ENCODE measurements at regions not wholly inside any gene's neighbourhood (a gene's known extent, or its start where the extent isn't known, plus 50 kb on each side); places are given as distances from the start of the nearest gene placed in this dataset.

DNA sequence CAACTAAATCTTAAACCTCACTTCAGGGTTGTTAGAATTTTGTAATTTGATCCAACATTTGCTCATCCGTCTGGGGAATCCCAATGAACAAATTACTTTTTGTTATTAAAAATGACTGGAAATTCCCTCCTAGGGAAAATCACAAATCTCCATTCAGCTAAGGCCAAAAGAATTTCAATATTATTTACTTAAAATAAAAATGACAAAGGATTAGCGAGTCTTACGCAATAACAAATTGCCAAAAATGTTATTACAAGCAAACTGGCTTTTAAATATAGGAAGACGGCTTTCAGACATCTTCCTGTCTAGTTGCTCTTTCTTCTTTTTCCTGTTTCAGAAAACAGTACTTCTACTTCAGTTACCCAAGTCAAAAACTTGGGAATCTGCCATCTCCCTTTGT lies 92.4 kb upstream of the TSPAN8 start:
- TF ChIP-seq CTCF (IDR thresholded peaks at IDR 0.05; ENCODE audit: insufficient read depth, low read length, missing control alignments) = no peak
- ChIA-PET POLR2A (no interaction called here), CTCF (no interaction called here)
- no peak for DNase-seq (ENCODE audit: low read depth, low spot score)
- no peak overlapping the region for H3K4me3 ChIP-seq (ENCODE audit: low read depth, low read length)

DNA sequence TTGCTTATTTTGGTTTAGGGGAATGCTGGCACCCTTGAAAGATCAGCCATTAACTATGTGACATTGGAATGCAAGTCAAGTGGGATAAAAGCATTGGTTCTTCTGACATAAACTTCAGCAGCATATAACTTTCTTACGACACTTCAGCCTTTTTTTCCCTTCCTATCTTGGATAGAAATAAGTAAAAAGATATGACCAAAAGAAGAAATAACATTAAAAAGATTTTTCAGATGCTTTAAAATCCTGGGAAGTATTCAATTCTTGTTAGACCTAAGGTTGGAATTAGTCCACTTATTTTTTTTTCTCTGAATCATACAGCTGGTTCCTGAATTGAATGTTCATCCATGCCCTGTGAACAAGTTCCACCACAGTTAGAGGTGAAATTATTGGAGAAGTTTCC lies 85.6 kb upstream of the TSPAN8 start:
- H3K4me3 ChIP-seq (ENCODE audit: low read depth, low read length) = no peak overlapping the region
- peak; percentile 38 for DNase-seq (ENCODE audit: low read depth, low spot score)
- ChIA-PET POLR2A (no interaction called here), CTCF (no interaction called here)
- no peak for TF ChIP-seq CTCF (IDR thresholded peaks at IDR 0.05; ENCODE audit: insufficient read depth, low read length, missing control alignments)

- ChIA-PET CTCF (no interaction called here), POLR2A (no interaction called here)
- no peak for DNase-seq (ENCODE audit: low read depth, low spot score)
- no peak for TF ChIP-seq CTCF (IDR thresholded peaks at IDR 0.05; ENCODE audit: insufficient read depth, low read length, missing control alignments)
- no peak overlapping the region for H3K4me3 ChIP-seq (ENCODE audit: low read depth, low read length)
These were observed 84.7 kb upstream of the TSPAN8 start for GRCh38 chr12:71242511-71242910.

GRCh38 chr12:71240946-71241345 lies 83.1 kb upstream of the TSPAN8 start:
- TF ChIP-seq CTCF (IDR thresholded peaks at IDR 0.05; ENCODE audit: insufficient read depth, low read length, missing control alignments) = no peak
- DNase-seq (ENCODE audit: low read depth, low spot score) = no peak
- CTCF ChIA-PET = interaction anchor here (1.0 kb wide), 1 partner anchor 24 kb away, joined by 3 read pairs; no protein-coding TSS in a partner anchor
- POLR2A ChIA-PET = no interaction called here
- no peak overlapping the region for H3K4me3 ChIP-seq (ENCODE audit: low read depth, low read length)

DNA sequence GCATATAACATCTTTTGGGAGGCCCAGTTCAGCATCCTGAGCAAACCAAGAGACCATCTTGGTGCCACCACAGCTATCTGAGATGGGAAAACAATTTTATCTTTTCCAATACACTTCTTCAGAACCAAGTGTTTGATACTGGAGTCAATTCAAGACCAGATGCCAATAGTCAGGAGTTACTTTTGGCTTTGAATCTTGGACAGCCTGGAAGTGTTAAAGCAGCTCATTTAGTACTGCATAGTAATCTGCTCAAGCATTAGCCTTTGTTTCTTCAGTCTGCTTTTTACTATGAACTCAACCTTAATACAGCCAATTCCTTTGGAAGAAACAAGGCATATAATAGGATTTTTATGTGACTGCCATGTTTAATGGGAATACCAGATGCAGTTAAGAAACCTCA lies 81.9 kb upstream of the TSPAN8 start:
- no peak for TF ChIP-seq CTCF (IDR thresholded peaks at IDR 0.05; ENCODE audit: insufficient read depth, low read length, missing control alignments)
- no peak for DNase-seq (ENCODE audit: low read depth, low spot score)
- H3K4me3 ChIP-seq (ENCODE audit: low read depth, low read length) = no peak overlapping the region
- CTCF ChIA-PET = no interaction called here
- POLR2A ChIA-PET = no interaction called here

GRCh38 chr12:71237128-71237527 lies 79.3 kb upstream of the TSPAN8 start:
- TF ChIP-seq CTCF (IDR thresholded peaks at IDR 0.05; ENCODE audit: insufficient read depth, low read length, missing control alignments) = no peak
- DNase-seq (ENCODE audit: low read depth, low spot score) = no peak
- ChIA-PET POLR2A (no interaction called here), CTCF (no interaction called here)
- no peak overlapping the region for H3K4me3 ChIP-seq (ENCODE audit: low read depth, low read length)
